ENCODE measurements at regions not wholly inside any gene's neighbourhood (a gene's known extent, or its start where the extent isn't known, plus 50 kb on each side); places are given as distances from the start of the nearest gene placed in this dataset.

DNA sequence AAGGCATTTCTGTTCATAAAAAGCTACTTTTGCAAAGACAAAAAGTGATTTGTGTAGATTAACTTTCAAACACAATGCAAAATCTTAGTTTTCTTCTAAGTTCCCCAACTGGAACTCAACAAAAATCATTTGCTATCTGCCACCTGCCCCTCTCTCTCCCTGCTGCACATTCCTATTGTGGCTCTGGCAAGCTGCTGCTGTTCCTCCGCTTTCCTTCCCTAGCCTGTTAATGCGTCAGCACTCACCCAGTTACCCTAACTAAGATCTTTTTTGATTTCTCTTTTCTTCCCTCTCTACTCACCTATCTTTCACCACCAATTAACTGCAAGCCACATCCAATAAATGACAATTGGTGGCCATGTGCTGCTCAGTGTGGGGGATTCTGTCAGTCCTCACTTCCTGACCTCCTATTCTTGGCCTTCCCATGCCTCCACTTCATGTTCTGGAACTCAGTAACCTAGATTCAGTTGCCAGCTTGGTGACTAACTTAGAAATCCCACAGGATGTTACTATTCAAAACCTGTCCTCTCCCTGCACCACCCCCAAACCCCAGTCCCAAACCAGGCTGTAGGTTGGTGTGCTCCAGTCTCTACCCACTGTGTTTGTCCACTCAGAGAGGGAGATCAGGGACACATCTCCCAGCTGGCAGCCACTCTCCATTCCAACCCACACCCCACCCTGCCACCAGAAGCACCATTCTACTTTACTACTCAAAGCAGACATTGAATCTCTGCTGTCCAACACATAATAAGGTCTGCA, 140.2 kb upstream of the CTTNBP2 start:
- H3K4me3 ChIP-seq (ENCODE audit: low read depth, low read length) = no peak overlapping the region
- DNase-seq (ENCODE audit: low read depth) = no peak
- TF ChIP-seq, protein P1, sequence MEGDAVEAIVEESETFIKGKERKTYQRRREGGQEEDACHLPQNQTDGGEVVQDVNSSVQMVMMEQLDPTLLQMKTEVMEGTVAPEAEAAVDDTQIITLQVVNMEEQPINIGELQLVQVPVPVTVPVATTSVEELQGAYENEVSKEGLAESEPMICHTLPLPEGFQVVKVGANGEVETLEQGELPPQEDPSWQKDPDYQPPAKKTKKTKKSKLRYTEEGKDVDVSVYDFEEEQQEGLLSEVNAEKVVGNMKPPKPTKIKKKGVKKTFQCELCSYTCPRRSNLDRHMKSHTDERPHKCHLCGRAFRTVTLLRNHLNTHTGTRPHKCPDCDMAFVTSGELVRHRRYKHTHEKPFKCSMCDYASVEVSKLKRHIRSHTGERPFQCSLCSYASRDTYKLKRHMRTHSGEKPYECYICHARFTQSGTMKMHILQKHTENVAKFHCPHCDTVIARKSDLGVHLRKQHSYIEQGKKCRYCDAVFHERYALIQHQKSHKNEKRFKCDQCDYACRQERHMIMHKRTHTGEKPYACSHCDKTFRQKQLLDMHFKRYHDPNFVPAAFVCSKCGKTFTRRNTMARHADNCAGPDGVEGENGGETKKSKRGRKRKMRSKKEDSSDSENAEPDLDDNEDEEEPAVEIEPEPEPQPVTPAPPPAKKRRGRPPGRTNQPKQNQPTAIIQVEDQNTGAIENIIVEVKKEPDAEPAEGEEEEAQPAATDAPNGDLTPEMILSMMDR (conservative IDR thresholded peaks at IDR 0.05; ENCODE audit: low read depth, low read length) = no peak

DNA sequence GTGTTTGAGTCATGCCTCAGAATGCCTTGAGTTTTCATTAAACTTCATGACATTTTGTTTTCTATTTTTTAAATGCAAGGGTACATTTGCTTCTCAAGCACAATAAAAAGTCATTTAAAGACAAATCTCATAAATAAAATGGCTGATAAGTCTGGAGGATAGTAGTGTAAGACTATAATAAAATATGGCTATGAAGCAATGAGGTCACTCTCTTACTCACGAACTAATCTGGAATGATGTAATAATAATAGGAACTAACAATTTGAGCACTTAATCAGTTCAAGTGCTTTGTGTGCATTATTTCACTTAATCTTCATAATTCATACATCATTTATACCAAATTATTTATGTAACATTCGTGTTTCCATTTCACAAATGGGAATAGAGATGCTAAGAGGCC, 149.3 kb upstream of the CTTNBP2 start:
- DNase-seq (ENCODE audit: low read depth) = no peak
- H3K4me3 ChIP-seq (ENCODE audit: low read depth, low read length) = no peak overlapping the region
- TF ChIP-seq, protein P1 (conservative IDR thresholded peaks at IDR 0.05; ENCODE audit: low read depth, low read length) = no peak

DNA sequence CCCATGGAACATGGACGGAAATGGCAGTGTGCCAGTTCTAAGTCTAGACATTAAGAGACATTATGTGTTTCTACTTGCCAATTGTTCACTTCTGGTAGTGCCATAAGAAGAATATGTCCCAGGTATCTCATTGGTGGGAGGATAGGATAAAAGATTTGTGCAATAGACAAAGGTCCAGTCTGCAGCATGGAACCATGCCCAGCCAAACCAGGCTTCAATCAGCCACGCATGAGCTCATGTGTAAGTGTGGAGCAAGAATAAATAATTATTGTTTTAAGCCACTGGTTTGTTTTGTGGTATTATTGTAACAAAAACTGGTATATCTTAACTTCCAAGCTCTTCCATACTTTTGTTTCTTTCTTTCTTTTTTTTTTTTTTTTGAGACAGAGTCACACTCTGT, 153.6 kb upstream of the CTTNBP2 start:
- TF ChIP-seq, protein P1 (conservative IDR thresholded peaks at IDR 0.05; ENCODE audit: low read depth, low read length) = no peak
- no peak overlapping the region for H3K4me3 ChIP-seq (ENCODE audit: low read depth, low read length)
- no peak for DNase-seq (ENCODE audit: low read depth)

DNA sequence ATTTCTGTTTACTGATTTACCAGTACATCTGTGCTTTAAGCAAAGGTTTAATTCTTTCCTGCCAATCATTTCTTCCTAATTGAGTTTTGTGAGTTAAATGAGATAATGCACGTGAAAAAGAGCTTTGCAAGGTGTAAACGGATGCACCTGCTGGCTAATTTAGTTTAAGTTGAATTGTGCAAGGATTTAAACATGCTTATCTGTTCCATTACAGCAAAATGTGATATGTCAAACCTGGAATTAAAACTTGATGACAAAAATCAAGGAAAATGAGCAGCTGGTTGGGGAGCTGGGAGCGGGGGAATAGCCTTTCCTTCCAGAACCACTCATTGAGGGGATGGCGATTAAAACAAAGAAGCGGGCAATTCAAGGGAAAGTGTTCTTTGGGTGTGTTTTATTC, 155.0 kb upstream of the CTTNBP2 start:
- DNase-seq (ENCODE audit: low read depth) = no peak
- no peak overlapping the region for H3K4me3 ChIP-seq (ENCODE audit: low read depth, low read length)
- TF ChIP-seq, protein P1 (conservative IDR thresholded peaks at IDR 0.05; ENCODE audit: low read depth, low read length) = no peak

DNA sequence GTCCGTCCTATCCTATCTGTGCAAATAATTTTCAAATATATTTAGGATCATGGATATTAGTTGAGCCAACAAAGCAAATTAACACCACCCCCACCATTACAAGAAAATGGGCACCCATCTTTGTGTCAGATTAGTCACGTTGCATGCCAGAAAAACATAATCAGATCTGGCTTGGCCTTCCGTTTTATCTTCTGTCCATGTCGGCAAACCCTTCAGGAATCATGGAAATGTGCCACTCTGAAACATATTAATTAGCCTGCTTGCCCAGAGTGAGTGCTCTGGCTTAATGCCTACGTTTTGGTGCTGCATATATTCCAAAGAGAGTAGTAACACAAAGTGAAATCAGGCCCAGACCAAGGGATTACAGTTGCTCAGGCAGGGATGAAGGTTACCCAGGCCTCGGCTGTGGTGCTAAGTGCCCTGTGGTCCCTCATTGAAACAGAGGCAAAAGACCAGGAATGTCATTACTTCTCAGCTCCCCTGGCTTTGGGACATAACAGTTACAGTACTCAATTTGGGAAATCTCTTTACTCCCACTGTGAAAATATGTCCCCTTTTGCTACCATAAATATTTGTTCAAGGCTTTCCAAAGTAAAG, 154.0 kb upstream of the LSM8 start:
- TF ChIP-seq, protein P1 (conservative IDR thresholded peaks at IDR 0.05; ENCODE audit: low read depth, low read length) = no peak
- H3K4me3 ChIP-seq (ENCODE audit: low read depth, low read length) = no peak overlapping the region
- no peak for DNase-seq (ENCODE audit: low read depth)

DNA sequence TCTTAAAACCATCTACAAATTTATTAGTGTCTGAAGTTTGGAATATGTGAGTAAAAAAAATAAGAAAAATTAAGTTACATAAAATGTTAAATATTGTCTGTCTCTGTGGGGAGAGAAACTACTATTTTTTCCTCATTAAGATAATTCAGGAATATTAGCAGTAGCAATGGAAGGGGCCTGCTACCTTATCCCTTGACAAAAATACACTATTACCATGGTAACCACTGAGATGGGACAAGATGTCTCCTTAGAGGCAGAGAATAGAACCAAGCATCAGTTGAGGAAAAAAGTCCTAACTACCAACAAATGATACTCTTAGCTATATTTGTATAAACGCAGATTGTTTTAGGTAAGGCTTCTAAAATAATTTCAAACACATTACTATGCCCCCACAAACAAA, 150.7 kb upstream of the LSM8 start:
- TF ChIP-seq, protein P1 (conservative IDR thresholded peaks at IDR 0.05; ENCODE audit: low read depth, low read length) = no peak
- H3K4me3 ChIP-seq (ENCODE audit: low read depth, low read length) = no peak overlapping the region
- DNase-seq (ENCODE audit: low read depth) = no peak
